Gastroesophageal sphincter (tissue), 3 donors: ENCODE measurements at regions not wholly inside any gene's neighbourhood (a gene's known extent, or its start where the extent isn't known, plus 50 kb on each side); places are given as distances from the start of the nearest gene placed in this dataset.

Source experiments
- CTCF ChIP-seq, 4 experiments: fragments of 200-600 bp in 2 of 4; fragments of 450-650 bp in 2 of 4; sonication (generic) in 1 of 4; IDR thresholded peaks; one replicate each; pipeline ENCODE4 v1.5.1; 2017 to 2019; ENCODE audit warnings: antibody characterized with exemption in 4 of 4, mild to moderate bottlenecking in 2 of 4, moderate library complexity in 2 of 4
- EP300 ChIP-seq: sonication (generic); formaldehyde crosslinking; IDR thresholded peaks from one replicate; pipeline ENCODE4 v1.6.1; 2017; ENCODE audit warnings: antibody characterized with exemption, mild to moderate bottlenecking
- POLR2A ChIP-seq, 2 donors: fragments of 450-650 bp; IDR thresholded peaks; one replicate each; pipeline ENCODE4 v1.6.1; 2017; ENCODE audit warnings: antibody characterized with exemption in 2 of 2, mild to moderate bottlenecking in 2 of 2, moderate library complexity in 1 of 2
- POLR2AphosphoS5 ChIP-seq: sonication (generic); formaldehyde crosslinking; IDR thresholded peaks from one replicate; pipeline ENCODE4 v1.6.1; 2017; ENCODE audit warnings: antibody characterized with exemption

GRCh38 chr1:199405634-199406196 is 621.8 kb upstream of the NR5A2 start:
- TF ChIP-seq POLR2AphosphoS5 (no peak), POLR2A (IDR thresholded peaks at IDR 0.05) (no peak), CTCF (IDR thresholded peaks at IDR 0.05) (no peak), EP300 (no peak)
